ENCODE measurements at regions not wholly inside any gene's neighbourhood (a gene's known extent, or its start where the extent isn't known, plus 50 kb on each side); places are given as distances from the start of the nearest gene placed in this dataset.

GRCh38 chr6:47126647-47127391, 84.7 kb upstream of the ADGRF1 start (continued):
- TF ChIP-seq ZNF142 (CRISPR knock-in tag; IDR thresholded peaks at IDR 0.05): 0 out of 2 replicates have a peak, but pooled peaks have one; percentile 27
- peak; percentile 81 for TF ChIP-seq SMAD3 (CRISPR knock-in tag; IDR thresholded peaks at IDR 0.05)
- peak; percentile 72; the same call in 1 of the 2 replicates for TF ChIP-seq ATF2 (CRISPR knock-in tag; IDR thresholded peaks at IDR 0.05)
- no peak for TF ChIP-seq MTF2 (CRISPR knock-in tag; IDR thresholded peaks at IDR 0.05; ENCODE audit: borderline replicate concordance)
- TF ChIP-seq ZNF292 (CRISPR knock-in tag; IDR thresholded peaks at IDR 0.05; ENCODE audit: borderline replicate concordance, low read depth): peak; percentile 85; the same call in 1 of the 2 replicates
- no peak for TF ChIP-seq ZNF83 (CRISPR knock-in tag; IDR thresholded peaks at IDR 0.05; ENCODE audit: borderline replicate concordance)
- no peak for TF ChIP-seq ZNF724P (CRISPR knock-in tag; IDR thresholded peaks at IDR 0.05; ENCODE audit: borderline replicate concordance)
- no peak for TF ChIP-seq ZNF354B (CRISPR knock-in tag; IDR thresholded peaks at IDR 0.05)
- no peak for TF ChIP-seq ZNF572 (CRISPR knock-in tag; IDR thresholded peaks at IDR 0.05)
- no peak for TF ChIP-seq MXD1 (CRISPR knock-in tag; IDR thresholded peaks at IDR 0.05)
- TF ChIP-seq NRL (CRISPR knock-in tag; IDR thresholded peaks at IDR 0.05; ENCODE audit: borderline replicate concordance): no peak
- peak; percentile 69 for TF ChIP-seq ZNF543 (CRISPR knock-in tag; IDR thresholded peaks at IDR 0.05)
- TF ChIP-seq NFE2 (CRISPR knock-in tag; IDR thresholded peaks at IDR 0.05): no peak
- TF ChIP-seq HIC2 (CRISPR knock-in tag; IDR thresholded peaks at IDR 0.05; ENCODE audit: low read depth): no peak
- TF ChIP-seq CBX5 (CRISPR knock-in tag; IDR thresholded peaks at IDR 0.05; ENCODE audit: borderline replicate concordance): no peak
- TF ChIP-seq FOXP1 (IDR thresholded peaks at IDR 0.05): no peak
- no peak for TF ChIP-seq FOXP1 (CRISPR knock-in tag; IDR thresholded peaks at IDR 0.05)
- 0 out of 2 replicates have a peak, but pooled peaks have one; percentile 20 for TF ChIP-seq CHD2 (IDR thresholded peaks at IDR 0.05; ENCODE audit: low read depth, low read length)
- TF ChIP-seq RAD21 (CRISPR knock-in tag; IDR thresholded peaks at IDR 0.05): 0 out of 2 replicates have a peak, but pooled peaks have one; percentile 10
- no peak for TF ChIP-seq ELF1 (CRISPR knock-in tag; IDR thresholded peaks at IDR 0.05)
- TF ChIP-seq ZNF703 (CRISPR knock-in tag; IDR thresholded peaks at IDR 0.05; ENCODE audit: borderline replicate concordance): no peak
